GM19328 (cell line): ENCODE measurements at regions not wholly inside any gene's neighbourhood (a gene's known extent, or its start where the extent isn't known, plus 50 kb on each side); places are given as distances from the start of the nearest gene placed in this dataset.

Experiments
- ATAC-seq: cut with Tn5 transposase; IDR thresholded peaks from one replicate; pipeline ENCODE4 v1.9.1; 2021; ENCODE audit warnings: mild to moderate bottlenecking, moderate library complexity; ENCODE audit not compliant: unreplicated experiment

GRCh38 chr9:515665-516064, 301.0 kb downstream of the DOCK8 start:
- no peak for ATAC-seq

GRCh38 chr9:517993-518392, 303.3 kb downstream of the DOCK8 start:
- no peak for ATAC-seq

- ATAC-seq: no peak
Measured at GRCh38 chr9:518540-518939, 303.9 kb downstream of the DOCK8 start.

GRCh38 chr9:519579-519978, 304.9 kb downstream of the DOCK8 start:
- ATAC-seq: no peak

- ATAC-seq: no peak
Measured at GRCh38 chr9:520302-520701, 305.6 kb downstream of the DOCK8 start.

- ATAC-seq: no peak
Measured at GRCh38 chr9:522190-522589, 307.5 kb downstream of the DOCK8 start.

- ATAC-seq: no peak
Measured at GRCh38 chr9:522658-523057, 308.0 kb downstream of the DOCK8 start.

GRCh38 chr9:523444-523843, 308.8 kb downstream of the DOCK8 start:
- no peak for ATAC-seq

GRCh38 chr9:524008-524407, 309.3 kb downstream of the DOCK8 start:
- no peak for ATAC-seq

GRCh38 chr9:526904-527591, 312.4 kb downstream of the DOCK8 start:
- ATAC-seq: no peak

- ATAC-seq: no peak
Measured at GRCh38 chr9:529731-530130, 311.8 kb upstream of the DMRT1 start.

- ATAC-seq: no peak
Measured at GRCh38 chr9:530681-531080, 310.8 kb upstream of the DMRT1 start.

- no peak for ATAC-seq
Measured at GRCh38 chr9:532707-533106, 308.8 kb upstream of the DMRT1 start.

- no peak for ATAC-seq
Measured at GRCh38 chr9:534886-535285, 306.6 kb upstream of the DMRT1 start.

GRCh38 chr9:535356-535755, 306.1 kb upstream of the DMRT1 start:
- ATAC-seq: no peak

- no peak for ATAC-seq
Measured at GRCh38 chr9:536597-537511, 304.6 kb upstream of the DMRT1 start.

GRCh38 chr9:543478-543877, 298.0 kb upstream of the DMRT1 start:
- ATAC-seq: no peak

- no peak for ATAC-seq
Measured at GRCh38 chr9:545480-545879, 296.0 kb upstream of the DMRT1 start.

- ATAC-seq: no peak
Measured at GRCh38 chr9:546235-546634, 295.3 kb upstream of the DMRT1 start.

- ATAC-seq: no peak
Measured at GRCh38 chr9:546797-547223, 294.7 kb upstream of the DMRT1 start.

GRCh38 chr9:547314-547713, 294.2 kb upstream of the DMRT1 start:
- ATAC-seq: no peak

- no peak for ATAC-seq
Measured at GRCh38 chr9:549455-549997, 292.0 kb upstream of the DMRT1 start.
